ENCODE measurements at regions not wholly inside any gene's neighbourhood (a gene's known extent, or its start where the extent isn't known, plus 50 kb on each side); places are given as distances from the start of the nearest gene placed in this dataset.
"Not testable (repeated sequence)": the region's sequence is repeated elsewhere in the genome, so short reads cannot be mapped to it uniquely, and the experiment has no call there.

DNA sequence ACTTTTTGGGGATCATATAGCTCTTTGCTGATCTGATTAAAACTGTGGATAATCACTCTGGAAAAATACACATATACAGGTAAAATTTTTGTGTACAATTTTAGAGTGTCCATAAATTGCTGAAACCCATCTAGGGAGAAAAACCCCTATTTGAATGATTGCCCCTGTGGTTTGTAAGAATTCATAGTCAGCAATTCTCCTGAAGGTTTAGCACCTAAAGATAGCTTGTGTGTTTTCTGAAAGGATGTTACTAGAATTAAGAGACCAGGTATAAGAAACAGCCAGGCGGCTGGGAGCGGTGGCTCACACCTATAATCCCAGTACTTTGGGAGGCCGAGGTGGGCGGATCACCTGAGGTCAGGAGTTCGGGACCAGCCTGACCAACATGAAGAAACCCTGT, 106.8 kb upstream of the RAP2B start:
- Histone ChIP-seq H3K36me3 (ENCODE audit: control insufficient read depth, insufficient read depth, low read length) (no peaks in the 10 kb centered on the region), H3K4me3 (ENCODE audit: low read depth, low read length) (no peak overlapping the region), H3K27me3 (ENCODE audit: control insufficient read depth, insufficient read depth, low read length) (no peaks in the 10 kb centered on the region)
- FAIRE-seq (no peak), DNase-seq (ENCODE audit: low read depth) (no peak)
- TF ChIP-seq, protein P1, sequence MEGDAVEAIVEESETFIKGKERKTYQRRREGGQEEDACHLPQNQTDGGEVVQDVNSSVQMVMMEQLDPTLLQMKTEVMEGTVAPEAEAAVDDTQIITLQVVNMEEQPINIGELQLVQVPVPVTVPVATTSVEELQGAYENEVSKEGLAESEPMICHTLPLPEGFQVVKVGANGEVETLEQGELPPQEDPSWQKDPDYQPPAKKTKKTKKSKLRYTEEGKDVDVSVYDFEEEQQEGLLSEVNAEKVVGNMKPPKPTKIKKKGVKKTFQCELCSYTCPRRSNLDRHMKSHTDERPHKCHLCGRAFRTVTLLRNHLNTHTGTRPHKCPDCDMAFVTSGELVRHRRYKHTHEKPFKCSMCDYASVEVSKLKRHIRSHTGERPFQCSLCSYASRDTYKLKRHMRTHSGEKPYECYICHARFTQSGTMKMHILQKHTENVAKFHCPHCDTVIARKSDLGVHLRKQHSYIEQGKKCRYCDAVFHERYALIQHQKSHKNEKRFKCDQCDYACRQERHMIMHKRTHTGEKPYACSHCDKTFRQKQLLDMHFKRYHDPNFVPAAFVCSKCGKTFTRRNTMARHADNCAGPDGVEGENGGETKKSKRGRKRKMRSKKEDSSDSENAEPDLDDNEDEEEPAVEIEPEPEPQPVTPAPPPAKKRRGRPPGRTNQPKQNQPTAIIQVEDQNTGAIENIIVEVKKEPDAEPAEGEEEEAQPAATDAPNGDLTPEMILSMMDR (IDR thresholded peaks at IDR 0.05; ENCODE audit: insufficient read depth, low read length, severe bottlenecking): no peak

DNA sequence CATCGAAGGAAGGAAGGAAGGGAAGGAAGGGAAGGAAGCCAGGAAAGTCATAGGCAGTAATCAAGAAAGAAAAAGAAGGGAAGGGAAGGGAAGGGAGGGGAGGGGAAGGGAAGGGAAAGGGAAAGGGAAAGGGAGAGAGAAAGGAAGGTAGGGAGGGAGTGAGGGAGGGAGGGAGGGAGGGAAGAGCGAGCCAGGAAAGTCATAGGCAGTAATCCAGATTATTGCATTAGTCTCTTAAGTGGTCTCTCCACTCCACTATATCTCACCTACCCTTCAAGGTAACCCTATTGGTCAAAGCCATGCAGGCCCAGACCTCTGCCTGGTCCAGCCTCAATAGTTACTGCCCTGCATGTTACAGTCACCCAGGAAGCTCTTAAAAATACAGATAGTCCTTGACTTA, 106.2 kb upstream of the RAP2B start:
- Histone ChIP-seq H3K4me3 (ENCODE audit: low read depth, low read length) (no peak overlapping the region), H3K27me3 (ENCODE audit: control insufficient read depth, insufficient read depth, low read length) (no peaks in the 10 kb centered on the region), H3K36me3 (ENCODE audit: control insufficient read depth, insufficient read depth, low read length) (no peaks in the 10 kb centered on the region)
- no peak for FAIRE-seq
- TF ChIP-seq, protein P1 (IDR thresholded peaks at IDR 0.05; ENCODE audit: insufficient read depth, low read length, severe bottlenecking): no peak
- no peak for DNase-seq (ENCODE audit: low read depth)

DNA sequence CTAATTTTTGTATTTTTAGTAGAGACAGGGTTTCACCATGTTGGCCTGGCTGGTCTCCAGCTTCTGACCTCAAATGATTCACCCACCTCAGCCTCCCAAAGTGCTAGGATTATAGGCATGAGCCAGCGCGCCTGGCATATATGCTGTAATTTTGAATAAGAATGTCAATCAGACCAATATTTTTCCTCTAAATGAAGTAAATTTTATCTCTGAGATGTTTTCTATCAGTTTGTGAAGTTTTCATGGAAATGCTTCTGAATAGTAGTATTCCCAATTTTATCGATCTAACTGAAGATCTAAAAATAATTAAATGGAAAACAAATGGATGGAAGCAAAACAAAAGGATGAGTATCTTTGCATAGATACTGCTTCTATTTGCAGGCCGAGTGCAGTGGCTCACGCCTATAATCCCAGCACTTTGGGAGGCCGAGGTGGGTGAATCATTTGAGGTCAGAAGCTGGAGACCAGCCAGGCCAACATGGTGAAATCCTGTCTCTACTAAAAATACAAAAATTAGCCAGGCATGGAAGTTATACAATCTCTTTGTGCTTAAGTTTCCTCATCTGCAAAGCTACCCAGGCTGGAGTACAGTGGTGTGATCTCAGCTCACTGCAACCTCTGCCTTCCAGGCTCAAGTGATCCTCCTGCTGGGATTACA, 103.9 kb upstream of the RAP2B start:
- H3K4me3 ChIP-seq (ENCODE audit: low read depth, low read length); H3K27me3 ChIP-seq (ENCODE audit: control insufficient read depth, insufficient read depth, low read length); H3K36me3 ChIP-seq (ENCODE audit: control insufficient read depth, insufficient read depth, low read length); FAIRE-seq: not testable (repeated sequence)
- peak; percentile 71 for DNase-seq (ENCODE audit: low read depth)

DNA sequence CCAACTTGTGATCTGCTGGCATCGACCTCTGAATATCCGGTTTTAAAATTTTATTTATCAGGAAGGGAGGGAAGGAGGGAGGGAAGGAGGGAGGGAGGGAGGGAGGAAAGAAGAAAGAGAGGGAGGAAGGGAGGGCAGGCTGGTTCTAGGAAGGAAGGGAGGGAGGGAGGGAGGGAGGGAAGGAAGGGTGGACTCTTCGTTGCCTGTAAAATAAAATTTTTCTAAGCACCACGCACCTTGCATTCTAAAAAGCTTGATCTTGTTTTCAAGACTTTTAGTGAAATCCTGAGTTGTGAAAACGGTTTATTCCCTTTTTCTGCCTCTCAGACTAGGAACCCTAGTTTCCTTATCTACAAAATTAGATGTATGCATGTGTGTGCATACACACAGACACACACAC, 101.7 kb upstream of the RAP2B start:
- H3K4me3 ChIP-seq (ENCODE audit: low read depth, low read length): no peak overlapping the region
- DNase-seq (ENCODE audit: low read depth) (no peak), FAIRE-seq (no peak)
- no peaks in the 10 kb centered on the region for H3K36me3 ChIP-seq (ENCODE audit: control insufficient read depth, insufficient read depth, low read length)
- no peaks in the 10 kb centered on the region for H3K27me3 ChIP-seq (ENCODE audit: control insufficient read depth, insufficient read depth, low read length)
- TF ChIP-seq, protein P1 (IDR thresholded peaks at IDR 0.05; ENCODE audit: insufficient read depth, low read length, severe bottlenecking): no peak

DNA sequence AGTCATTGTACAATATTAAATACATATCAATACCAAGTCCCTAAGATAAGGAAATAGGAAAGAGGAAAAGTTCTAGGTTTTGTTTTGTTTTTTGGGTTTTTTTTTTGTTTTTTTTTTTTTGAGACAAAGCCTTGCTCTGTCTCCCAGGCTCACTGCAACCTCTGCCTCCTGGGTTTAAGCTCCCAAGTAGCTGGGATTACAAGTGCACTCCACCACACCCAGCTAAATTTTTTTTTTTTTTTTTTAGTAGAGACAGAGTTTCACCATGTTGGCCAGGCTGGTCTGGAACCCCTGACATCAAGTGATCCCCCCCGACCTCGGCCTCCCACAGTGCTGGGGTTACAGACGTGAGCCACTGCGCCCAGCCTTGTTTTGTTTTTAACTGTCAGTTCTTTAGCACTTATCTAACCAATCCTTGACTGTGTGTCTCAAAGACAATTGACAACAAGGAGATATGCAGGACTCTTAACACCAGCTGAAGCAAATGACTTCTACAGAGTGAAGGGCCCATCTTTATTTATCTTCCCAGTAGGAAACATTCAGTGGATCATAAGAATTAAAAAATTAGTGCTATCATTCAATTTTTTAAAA, 100.0 kb upstream of the RAP2B start:
- no peak for DNase-seq (ENCODE audit: low read depth)

DNA sequence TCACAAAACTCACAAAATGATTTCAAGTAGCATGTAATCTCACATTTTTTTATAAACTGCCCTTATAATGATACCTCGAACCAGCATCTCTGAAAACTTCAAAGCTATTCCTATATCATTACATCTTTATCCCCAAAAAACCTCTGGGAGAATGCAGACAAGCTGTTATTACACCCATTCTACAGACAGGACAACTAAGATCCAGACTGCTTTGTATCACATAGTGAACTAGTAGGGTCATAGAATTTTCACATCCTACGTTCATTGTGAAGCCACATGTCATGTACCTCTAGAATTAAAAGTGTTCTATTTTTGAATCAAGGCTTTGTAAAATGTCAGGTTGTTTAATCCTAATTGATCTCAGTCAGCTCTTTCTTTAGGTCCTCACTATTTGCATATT, 98.7 kb upstream of the RAP2B start:
- Histone ChIP-seq H3K36me3 (ENCODE audit: control insufficient read depth, insufficient read depth, low read length) (no peaks in the 10 kb centered on the region), H3K27me3 (ENCODE audit: control insufficient read depth, insufficient read depth, low read length) (no peaks in the 10 kb centered on the region), H3K4me3 (ENCODE audit: low read depth, low read length) (no peak overlapping the region)
- no peak for DNase-seq (ENCODE audit: low read depth)
- TF ChIP-seq, protein P1 (IDR thresholded peaks at IDR 0.05; ENCODE audit: insufficient read depth, low read length, severe bottlenecking): no peak
- FAIRE-seq: no peak

More for the DNA sequence above, 100.0 kb upstream of the RAP2B start:
- TF ChIP-seq, protein P1 (IDR thresholded peaks at IDR 0.05; ENCODE audit: insufficient read depth, low read length, severe bottlenecking): no peak
- no peak for FAIRE-seq
- no peaks in the 10 kb centered on the region for H3K27me3 ChIP-seq (ENCODE audit: control insufficient read depth, insufficient read depth, low read length)
- no peak overlapping the region for H3K4me3 ChIP-seq (ENCODE audit: low read depth, low read length)
- H3K36me3 ChIP-seq (ENCODE audit: control insufficient read depth, insufficient read depth, low read length): no peaks in the 10 kb centered on the region

All from bronchial epithelial cell (primary cell).